Activated naive CD4-positive, alpha-beta T cell (primary cell): ENCODE measurements at regions not wholly inside any gene's neighbourhood (a gene's known extent, or its start where the extent isn't known, plus 50 kb on each side); places are given as distances from the start of the nearest gene placed in this dataset.
"Not testable (repeated sequence)": the region's sequence is repeated elsewhere in the genome, so short reads cannot be mapped to it uniquely, and the experiment has no call there.

ENCODE experiments used
- DNase-seq, 4 experiments: peaks; one replicate each; lab custom pipeline; 2025; lab: John Stamatoyannopoulos, UW

DNA sequence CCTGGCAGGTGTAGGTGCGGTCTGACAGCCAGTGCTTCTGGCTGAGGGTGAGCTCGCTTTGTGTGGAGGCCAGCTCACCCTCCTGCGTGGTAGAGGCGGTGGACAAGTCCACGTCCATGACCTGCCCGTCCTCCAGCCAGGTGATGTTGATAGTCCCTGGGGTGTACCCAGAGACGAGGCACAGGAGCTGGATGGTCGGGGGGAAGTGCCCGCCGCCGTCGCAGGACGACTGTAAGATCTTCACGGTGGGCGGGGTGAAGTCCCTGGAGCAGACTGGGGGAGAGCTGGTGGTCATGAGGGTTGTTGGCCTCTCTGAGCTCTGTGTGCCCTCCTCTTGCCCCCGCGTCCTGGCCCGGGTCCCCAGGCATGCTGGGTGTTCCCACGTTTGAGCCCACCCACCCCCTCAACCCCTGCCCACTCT is 74.6 kb downstream of the TMEM121 start:
- DNase-seq: no peak

- no peak for DNase-seq
Observed at GRCh38 chr14:105601360-105602242, 75.2 kb downstream of the TMEM121 start.

DNA sequence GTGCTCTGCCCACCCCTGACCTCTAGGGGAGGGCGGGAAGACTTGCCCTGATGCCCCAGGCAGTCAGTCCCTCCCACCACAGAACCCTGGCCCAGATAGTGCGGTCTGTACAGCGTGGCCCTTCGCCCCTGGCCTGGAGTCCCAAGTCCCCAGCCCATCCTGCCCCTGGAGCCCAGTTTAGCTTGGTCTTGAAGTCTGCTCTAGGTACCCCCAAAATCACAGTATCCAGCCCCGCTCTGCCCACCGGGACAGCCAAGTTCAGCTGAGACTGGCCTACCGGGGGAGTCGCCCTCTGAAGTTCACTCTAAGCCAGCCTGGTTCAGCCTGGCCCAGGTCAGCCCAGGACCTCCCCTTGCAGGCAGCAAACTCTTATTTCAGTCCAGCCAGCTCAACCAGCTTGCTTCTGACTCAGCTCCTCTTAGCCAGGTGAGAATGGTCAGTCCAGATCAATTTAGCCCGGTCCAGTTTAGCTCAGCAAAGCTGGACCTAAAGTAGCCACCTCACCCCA is 75.9 kb downstream of the TMEM121 start:
- no peak for DNase-seq

GRCh38 chr14:105602799-105603793 is 76.7 kb downstream of the TMEM121 start:
- no peak for DNase-seq

DNA sequence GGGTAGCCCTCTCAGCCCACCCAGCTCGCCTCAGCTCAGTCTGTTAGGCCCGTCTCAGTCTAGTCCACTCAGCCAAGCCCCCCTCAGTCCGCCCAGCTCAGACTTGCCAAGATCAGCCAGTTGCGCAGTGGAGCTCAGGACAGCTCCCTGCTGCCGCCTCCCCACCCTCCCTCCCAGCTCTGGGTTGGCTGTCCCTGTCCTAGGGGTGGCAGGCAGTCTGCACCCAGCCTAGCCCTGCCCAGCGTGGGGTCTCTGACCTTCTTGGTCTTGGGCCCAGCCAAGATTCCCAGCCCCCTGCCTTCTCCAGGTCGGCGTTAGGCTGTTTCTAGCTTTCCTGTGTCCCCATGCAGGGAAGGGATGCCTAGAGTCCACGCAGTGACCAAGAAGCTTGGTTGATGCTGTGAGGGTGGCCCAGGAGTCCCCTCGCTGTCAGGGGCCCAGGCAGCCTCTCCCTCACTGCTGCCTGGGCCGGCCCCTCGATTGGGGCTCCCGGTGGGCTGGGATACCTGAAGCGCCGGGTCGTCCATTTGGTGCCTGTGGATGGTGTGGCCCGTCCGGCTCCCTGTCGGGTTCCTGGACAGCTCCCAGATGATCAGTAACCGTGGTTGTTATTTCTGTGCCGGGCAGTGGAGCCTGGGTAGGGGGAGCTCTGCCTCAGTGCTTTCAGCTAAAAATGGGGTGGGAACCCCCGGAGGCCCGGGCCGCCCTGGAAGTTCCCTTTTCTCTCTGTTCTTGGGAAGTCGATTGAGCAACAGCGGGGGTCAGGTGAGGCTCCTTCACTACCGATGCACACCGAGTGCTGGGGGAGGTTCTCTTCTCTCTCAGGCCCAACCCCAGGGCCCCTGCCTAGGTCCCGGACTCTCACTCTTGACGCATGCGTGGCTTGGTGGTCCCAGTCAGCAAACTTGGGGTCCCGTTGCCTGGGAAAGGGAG is 78.4 kb downstream of the TMEM121 start:
- DNase-seq: not testable (repeated sequence)

GRCh38 chr14:105605464-105606304 is 79.3 kb downstream of the TMEM121 start:
- DNase-seq: no peak

GRCh38 chr14:105606305-105606975 is 80.1 kb downstream of the TMEM121 start:
- not testable (repeated sequence) for DNase-seq

GRCh38 chr14:105607025-105607424 is 80.6 kb downstream of the TMEM121 start:
- DNase-seq: not testable (repeated sequence)

DNA sequence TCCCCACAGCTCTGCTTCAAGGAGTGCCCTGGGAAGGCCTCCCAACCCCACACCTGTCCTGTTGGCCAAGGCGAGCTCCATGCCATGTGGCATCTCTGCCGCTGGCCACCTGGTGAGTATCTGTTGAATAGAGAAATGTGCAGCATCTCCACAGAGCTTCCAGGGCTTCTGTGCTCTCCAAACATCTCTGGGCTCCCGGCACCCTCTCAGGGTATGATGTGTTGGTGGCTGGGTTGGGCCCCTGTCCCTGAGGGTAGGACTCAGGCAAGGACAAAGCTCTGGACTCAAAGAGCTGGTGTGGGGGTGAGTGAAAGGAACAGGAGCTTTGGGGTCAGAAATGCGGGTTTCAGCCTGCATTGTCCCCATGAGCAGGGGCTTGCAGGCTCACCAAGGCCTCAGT is 88.6 kb downstream of the TMEM121 start:
- not testable (repeated sequence) for DNase-seq

GRCh38 chr14:105615986-105616801 is 89.8 kb downstream of the TMEM121 start:
- DNase-seq: not testable (repeated sequence)

GRCh38 chr14:105616802-105617192 is 90.4 kb downstream of the TMEM121 start:
- DNase-seq: no peak

DNA sequence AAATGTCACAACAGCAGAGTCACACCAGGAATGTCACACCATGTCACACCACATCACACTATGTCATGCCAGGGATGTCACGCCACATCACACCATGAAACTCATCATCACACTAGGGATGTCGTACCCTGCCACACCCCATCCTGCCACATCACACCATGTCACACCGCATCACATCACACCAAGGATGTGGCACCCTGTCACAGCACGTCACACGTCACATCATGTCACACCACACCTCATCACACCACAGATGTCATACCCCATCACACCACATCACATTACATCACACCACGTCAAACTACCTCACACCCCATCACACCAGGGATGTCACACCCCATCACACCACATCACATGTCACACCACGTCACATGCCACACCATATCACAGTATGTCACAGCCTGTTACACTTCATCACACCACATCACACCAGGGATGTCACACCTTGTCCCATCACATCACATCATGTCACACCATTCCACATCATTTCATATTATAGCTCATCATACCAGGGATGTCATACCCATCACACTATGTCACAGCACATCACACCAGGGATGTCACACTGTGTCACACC is 90.9 kb downstream of the TMEM121 start:
- DNase-seq: no peak

DNA sequence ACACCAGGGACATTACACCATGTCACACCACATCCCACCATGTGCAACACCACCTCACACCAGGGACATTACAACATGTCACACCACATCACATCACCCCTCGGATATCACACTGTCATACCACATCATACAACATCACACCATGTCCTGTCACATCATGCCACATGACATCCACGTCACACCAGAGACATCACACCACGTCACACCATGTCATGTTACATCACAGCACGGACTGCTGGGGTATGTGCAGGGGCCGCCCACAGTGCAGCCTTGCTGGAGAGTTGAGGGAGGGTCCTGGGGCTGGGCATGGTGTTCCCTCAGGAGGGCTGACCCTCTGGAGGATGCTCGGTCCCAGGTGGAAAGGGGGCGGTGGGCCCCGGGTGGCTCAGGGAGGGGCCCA is 91.4 kb downstream of the TMEM121 start:
- DNase-seq: not testable (repeated sequence)

DNA sequence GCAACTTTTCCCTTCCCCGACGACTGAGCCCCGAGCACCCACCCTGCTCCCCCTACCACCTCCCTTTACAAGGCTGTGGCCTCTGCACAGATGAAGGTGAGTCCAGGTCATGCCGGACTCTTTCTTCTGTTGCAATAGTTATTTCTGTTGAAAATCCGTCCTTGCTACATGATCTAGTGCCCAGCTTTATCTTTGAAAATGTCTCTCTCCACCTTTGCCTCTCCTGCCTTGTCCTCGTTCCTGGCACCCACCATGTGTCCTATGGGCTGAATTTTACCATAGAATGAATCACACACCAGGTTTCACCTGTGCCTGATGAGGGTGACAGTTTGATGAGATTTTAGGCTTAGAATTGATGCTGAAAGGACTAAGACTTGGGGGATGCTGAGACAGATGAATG is 92.9 kb downstream of the TMEM121 start:
- not testable (repeated sequence) for DNase-seq

- DNase-seq: not testable (repeated sequence)
Observed at GRCh38 chr14:105620178-105620864, 93.9 kb downstream of the TMEM121 start.

DNA sequence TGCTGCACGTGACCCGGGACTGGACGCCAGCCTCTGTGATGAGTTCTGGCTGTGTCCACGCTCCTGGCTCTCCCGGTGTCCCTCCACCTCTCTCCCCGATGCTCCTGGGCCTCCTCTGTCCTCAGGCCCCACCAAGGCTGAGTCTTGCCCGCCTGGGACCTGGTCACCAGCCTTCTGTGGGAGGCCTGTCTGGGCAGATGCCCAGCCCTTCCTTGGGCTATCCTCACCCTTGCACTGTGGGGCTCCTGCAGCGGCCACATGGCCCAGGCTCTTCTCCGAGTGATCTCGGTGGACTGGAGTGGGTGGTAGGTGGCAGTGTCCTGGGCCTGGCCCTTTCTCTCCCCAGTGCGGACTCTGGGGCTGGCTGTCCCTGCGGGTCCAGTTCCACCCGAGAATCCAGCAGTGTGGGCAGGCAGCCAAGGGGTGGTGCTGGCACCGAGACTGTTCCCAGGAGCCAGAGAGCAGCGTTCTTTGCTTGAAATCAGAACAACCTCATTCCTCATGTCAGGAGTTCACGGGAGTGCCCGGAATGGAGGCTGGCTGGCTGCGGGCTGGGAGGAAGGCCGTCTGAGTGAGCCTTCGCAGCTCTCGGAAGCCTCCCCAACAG is 94.6 kb downstream of the TMEM121 start:
- DNase-seq: not testable (repeated sequence)
